HG03103 (cell line): ENCODE measurements at regions not wholly inside any gene's neighbourhood (a gene's known extent, or its start where the extent isn't known, plus 50 kb on each side); places are given as distances from the start of the nearest gene placed in this dataset.

Experiments
- ATAC-seq: cut with Tn5 transposase; IDR thresholded peaks from one replicate; pipeline ENCODE4 v1.9.1; 2021; ENCODE audit warnings: low read depth; ENCODE audit not compliant: unreplicated experiment

DNA sequence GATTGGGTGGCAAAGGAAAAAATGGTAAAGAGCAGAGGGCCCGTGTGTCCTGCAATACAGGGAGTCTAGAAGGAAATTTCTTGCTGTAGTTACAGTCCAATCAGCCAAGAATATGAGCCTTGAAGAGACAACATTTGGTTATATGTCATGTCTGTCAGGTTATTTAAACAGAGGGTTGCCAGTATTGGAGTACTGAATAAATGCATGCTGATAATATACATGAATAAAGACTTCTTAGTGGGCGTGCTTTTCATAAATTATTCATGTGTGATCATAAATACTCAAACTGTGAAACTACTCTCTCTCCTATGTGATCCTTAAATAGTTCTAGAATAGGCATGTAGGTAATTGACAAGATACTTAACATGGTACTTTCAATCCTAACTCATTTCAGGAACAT, 249.0 kb downstream of the CRPPA start:
- no peak for ATAC-seq

DNA sequence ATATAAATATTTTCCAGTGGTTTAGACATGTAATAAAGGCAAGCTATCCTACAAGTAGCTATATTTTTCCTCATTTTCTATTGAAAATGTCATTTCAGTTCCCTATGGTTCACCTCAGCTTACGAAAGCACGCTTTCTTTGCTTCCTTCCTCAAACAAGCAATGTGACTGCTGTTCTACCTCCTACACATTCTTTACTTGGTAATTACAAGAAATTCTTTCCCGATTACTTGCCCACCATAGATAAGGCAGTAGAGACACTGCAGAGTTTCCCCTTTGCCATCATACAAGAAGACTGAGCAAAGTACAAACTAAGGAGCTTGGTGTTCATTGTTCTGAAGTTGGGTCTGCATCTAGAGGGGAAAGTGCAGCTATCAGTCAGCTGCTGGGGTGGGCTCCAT, 249.4 kb downstream of the CRPPA start:
- ATAC-seq, result no peak

DNA sequence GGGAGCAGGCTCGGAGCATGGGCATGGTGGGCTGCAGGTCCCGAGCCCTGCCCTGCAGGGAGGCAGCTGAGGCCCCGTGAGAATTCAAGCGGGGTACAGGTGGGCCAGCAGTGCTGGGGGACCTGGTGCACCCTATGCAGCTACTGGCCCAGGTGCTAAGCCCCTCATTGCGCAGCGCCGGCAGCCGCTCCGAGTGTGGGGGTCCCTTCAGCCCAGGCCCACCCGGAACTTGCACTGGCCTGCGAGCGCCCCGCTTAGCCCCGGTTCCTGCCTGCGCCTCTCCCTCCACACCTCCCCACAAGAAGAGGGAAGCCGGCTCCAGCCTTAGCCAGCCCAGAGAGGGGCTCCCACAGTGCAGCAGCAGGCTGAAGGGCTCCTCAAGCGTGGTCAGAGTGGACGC, 250.7 kb downstream of the CRPPA start:
- no peak for ATAC-seq

DNA sequence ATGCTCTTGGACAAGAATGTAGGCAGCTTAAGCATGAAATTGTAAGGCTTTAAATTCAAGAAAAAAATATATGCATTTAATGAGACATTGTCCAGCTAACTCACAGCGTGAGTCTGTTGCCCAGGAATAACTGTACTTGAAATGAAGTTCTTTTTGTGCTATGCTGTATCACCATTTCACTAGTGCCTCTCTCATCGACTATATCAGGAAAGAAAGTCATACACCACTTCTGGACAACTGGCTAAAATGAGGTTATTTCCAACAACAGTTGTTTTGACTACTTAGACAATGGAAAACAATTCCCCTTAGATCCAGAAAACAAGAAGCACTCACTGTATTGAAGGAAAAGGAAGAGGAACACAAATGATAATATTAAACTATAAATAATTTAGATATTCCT, 251.8 kb downstream of the CRPPA start:
- ATAC-seq, result no peak

DNA sequence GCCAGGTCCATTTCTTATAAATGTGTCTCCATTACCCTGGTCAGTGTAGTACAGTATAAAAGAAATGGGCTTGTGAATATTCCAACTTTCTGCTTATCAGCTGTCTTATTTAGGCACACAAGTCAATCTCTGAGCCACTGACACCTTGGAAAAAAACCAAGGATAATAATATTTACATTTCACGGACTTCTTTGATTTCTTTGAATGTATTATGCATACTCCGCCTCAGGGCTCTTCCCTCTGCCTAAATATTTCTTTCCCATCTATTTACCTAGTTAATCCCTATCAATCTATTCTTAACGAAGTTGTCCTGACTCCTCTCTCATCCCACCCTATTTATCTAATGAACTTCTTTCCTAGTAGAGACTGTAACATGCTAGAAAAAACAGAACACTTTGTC, 253.8 kb downstream of the CRPPA start:
- ATAC-seq, result no peak

DNA sequence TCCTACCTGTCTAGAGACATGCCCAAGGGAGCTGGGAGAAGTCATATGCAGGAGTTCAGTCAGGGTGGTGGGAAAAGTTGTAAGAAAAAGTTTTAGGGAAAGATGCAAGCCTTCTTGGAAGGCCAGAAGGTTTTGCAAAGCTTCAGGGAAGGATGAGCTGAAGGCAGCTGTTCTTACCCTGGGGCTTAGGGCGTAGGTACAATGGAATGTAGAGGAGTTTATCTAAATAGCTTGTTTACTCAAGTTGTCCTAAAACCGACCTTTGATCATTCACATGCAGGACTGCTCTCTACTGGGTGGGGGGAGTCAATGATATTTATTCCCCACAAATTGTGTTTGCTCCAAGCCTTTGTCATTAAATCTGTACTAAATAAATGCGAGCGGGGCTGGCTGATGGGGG, 277.0 kb downstream of the CRPPA start:
- no peak for ATAC-seq

DNA sequence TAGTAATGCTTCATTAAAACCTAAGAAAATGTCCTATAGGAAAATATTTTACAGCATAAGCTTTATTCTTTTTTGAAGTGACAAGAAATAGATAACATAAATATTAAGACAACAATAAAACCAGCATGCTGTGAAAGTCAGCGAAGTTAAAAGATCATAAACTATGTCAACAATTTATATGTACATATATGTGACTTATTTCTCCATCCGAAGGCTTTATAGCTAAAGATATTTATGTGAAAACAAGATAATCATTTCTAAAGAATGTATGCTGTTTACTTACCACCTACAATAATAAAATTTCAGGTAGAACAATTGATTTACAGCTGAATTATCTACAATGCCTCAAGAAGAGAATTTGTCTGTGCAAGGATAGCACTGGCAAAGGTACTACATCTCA, 283.4 kb downstream of the CRPPA start:
- no peak for ATAC-seq

DNA sequence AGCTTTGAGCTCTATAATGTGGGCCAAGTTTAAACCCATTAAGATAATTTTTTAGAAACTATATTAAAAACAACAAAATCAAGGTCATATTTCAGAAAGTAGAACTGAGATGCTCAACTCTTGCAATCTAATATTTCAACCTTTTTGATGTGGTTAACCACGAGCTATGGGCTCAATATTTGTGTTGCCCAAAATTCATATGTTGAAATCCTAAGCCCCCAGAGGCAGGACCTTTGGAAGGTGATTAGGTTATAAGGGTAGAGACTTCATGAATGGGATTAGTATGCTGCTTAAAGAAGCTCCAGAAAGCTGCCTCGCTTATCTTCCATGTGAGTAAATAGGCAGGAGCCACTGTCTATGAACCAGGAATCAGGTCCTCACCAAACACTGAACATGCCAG, 284.4 kb downstream of the CRPPA start:
- ATAC-seq, result no peak

DNA sequence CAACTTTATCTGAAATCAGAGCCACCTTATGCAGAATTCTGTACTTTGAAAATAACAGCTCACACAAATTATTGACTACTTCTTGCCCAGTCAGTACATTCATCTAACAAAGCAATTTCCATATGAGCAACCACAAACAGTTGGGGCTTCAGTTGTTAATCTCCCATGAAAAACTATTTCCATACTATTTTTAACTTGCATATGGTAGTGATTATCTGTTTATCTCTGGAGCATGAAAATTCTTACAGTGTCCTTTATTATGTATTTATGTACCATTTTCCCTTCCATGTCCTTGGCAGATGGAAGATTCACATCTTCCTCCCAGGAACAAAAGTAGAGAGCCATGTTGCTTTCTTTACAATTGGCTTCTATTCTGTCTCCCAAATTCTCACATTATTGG, 285.7 kb downstream of the CRPPA start:
- no peak for ATAC-seq

DNA sequence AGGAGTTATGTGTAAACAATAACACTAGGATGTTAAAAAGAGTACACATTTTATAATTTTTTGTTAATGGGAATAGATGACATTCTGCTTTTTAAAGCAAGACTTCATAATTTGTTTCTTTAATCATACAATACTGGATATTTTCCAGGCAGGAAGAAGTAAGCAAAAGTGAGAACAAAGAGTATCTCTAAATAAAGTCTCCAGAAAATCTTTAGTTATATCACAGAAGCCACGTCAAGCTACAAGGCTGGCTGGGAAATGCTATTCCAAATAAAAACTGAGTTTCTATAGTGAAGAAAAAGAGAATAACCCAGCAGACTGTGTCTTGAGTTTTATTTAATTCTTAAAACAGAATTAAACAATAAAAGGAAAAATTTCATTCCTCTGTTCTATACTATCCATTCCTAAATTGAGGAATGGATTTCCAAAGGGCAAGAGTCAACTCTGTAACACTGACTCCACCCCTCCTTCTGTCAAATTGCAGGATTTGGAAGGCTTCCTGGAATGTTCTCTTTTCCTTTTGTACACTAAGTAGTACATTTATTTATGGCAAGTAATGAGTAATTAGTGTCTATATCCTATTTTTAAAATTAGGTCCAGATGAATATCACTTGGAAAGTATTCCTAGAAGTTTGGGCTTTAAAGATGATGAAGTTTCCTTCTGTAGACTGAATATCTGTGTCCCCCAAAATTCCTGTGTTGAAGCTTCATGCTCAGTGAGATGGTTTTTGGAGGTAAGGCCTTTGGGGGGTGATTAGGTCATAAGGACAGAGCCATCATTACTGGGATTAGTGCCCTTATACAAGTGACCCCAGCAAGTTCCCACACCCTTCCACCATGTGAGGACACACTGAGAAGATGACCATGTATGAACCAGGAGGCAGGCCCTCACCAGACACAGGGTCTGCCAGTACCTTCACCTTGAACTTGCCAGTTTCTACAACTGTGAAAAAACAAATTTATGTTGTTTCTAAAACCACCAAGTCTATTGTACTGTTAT, 290.9 kb downstream of the CRPPA start:
- ATAC-seq, result no peak

DNA sequence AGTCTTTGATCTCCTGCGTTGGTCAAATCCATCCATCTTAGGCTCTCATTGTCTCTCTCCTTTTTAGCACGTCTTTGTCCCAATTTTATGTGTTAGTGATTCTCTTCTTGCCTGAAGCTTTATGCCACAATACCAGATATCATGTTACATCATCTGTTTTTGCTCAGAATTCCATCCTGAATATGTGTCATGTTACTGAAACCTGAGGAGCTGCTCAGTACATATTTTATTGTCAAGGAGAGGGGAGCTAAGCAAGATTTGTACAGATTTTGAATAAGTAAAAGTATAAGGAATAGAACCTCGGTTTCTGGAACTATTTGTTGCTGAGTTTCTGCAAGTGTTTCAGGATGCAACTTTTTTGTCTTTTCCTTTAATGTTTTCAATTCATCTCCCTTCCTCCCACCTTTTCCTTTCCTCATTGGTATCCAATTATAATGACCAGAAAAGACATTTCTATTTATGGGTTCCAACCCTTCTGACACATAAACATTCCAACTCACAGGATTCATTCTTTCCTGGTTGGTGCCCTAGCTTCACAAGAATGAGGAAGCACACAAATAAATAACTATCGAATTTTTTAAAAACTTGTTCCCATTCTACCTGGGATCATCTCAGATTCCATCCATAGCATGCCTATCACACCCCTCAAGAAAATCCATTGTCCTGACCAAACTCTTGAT, 291.8 kb downstream of the CRPPA start:
- ATAC-seq, result no peak

DNA sequence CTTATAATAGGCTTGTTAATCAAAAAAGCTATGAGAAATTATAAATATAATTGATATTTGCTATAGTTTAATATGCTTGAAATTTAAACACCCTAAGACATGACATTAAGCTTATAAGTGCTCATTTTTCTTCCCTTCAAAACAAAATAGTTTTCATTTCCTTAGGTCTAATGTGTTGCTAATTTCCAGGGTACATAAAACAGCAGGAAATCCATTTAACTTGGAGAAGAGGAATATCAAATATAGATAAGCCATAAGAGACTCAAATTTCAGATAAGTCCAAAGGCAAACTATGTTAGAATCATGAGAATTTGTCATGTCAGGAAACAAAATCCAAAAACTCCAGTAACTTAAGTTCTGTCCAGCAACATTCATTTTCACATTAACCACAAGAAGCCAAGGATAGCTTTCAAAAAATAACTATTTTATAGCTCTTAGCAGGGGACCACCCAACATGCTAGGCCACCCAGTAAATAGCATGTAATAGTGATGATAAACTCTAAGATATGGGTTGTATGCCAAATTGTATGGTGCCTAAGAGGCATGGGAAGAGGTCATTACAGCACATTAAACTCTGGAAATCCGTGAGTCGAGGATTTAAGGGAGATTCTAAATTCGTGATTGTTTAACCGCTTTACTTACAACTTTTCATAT, 298.1 kb downstream of the CRPPA start:
- no peak for ATAC-seq

DNA sequence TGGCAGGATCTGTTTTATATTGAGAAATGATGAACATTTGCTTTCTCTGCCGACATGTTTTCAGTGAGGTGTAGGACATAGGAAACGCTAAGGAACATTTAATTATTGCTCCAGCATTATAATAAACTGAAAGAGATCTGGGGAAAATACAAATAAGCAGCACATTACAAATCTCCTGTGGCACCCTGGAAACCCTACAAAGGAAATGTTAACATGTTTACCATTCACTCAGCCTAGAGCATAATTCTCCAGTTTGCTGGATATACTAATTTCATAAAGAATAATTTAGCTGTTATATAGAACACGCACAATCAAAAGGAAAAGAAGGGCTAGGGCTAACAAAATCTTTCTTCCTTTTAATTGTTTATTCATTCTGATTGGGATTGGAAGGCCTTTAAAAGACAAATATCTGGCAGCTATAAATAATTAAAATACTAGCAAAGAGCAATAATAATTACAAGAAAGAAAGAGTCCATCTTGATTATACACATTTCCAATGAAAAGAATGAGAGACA, 299.4 kb downstream of the CRPPA start:
- ATAC-seq, result no peak

DNA sequence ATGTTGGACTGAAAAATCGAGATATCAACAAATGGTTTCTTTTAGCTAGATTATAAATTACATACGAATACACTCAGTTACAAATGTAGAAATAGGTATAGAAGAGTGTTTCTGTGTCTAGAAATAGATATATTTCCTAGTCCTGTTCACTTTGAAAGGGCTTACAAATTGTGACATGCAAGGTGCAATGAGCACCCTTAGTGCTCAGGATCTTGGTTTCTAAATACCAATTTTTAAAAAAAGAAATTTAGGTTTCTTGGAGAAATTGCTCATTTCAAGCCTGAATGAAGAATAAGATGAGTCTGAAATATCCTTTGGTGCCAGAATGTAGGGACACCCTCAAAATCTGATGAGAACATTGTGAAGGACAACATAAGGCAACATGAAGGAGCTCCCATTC, 306.0 kb downstream of the CRPPA start:
- ATAC-seq, result no peak

DNA sequence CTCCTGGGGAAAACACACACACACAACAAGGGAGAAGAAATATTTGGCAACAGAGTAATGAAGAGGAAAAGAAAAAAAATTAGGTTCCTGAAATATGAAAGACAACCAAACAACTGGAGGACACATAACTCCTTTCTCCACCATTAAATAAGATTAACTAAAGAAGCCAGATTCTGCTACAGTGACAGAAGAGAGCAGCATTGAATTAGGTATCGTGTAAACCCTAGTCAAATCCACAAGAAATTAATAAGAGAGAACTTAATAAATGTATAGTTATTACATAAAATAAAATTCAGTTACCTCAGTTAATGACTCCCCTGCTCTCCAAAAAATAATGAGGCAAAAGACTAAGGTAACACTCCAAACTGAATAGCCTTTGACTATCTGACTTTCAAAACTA, 306.7 kb downstream of the CRPPA start:
- no peak for ATAC-seq

DNA sequence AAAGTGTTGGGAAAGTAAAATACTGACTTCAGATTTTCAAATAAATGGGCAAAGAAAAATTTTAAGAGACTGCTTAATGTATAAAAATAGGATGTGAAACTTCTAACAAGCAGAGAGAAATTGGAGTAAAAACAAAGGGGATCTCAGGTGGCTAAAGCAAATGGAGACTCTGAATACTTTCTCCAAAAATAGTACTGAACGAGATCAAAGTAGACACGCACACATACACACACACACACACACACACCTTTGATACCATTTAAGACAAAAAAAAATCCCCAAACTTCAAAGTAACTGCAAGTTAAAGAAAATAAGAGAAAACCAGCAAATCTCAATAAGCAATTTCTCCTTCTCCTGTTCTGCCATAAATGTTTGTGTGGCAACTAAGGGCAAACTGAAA, 307.3 kb downstream of the CRPPA start:
- no peak for ATAC-seq

DNA sequence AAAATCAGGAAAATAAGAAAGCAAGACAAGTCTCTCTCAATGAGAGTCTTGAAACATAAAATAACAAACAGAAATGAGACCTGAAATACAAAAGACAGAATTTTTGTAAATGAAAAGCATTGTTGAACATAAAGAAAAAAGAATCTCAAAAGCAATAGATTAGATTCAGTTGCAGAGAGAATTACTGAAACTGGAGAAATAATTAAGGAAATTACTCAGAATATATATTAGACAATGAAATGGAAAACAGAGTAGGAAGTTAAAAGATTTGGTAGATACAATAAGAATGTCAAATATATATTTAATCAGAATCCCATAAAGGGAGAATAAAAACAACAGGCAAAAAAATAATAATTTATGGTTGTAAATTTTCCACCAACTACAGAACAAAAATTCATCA, 308.3 kb downstream of the CRPPA start:
- ATAC-seq, result no peak

DNA sequence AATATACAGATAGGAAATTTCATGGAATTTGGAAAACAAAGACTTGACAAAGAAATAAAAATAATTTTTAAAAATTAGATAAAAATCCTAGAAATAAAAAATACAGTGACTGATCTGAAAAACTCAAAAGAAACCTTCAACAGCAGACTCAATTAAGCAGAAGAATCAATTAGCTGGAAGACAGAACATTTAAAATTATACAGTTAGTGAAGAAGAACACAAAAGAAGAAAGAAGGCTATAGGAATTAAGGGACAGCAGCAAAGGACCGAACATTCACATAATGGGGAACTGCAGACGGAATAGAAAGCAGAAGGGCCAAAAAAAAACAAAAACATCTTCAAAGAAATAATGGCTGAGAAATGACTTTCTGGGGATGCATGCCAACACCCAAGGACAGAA, 314.5 kb downstream of the CRPPA start:
- ATAC-seq, result no peak

DNA sequence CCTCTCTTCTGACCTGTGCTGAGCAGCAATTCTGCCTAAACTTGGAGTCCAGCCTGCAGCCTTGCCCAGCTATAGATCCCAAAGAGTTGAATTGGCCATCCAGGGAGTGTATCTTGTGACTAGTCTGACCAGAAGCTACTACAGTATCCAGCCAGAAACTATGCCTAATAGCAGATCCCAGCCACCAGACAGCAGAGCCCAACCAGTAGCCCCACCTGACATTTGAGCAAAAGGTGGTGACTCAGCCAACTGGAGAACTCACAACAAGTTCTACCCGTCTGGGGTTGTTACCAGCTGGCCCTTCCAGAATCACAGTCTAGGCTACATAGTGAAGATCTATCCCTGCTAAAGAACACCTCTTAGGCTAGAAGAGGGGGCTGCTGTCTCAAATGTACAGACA, 315.0 kb downstream of the CRPPA start:
- ATAC-seq, result no peak

DNA sequence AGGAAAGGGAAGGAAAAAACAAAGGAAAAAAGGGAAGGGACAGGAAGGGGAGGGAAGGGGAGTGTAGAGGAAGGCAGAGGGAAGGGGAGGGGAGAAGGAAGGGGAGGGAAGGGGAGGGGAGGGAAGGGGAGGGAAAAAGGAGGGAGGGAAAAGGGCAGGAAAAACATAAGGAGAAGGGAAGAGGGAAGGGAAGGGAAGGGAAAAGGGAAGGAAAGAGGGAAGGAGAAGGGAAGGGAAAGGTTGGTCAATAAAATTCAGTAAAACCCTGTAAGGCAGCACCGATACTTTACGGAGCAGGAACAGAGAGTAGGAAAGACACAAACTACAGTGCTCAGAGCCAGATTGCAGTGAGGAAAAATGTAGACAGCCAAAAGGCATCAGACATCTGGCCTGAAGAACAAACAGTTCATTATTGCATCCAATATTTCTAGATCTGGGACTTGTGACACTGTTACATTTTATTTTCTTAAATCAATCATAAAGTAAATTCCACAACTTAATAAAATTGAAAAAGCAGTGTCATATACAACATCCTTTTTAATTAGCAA, 322.0 kb downstream of the CRPPA start:
- ATAC-seq, result no peak

DNA sequence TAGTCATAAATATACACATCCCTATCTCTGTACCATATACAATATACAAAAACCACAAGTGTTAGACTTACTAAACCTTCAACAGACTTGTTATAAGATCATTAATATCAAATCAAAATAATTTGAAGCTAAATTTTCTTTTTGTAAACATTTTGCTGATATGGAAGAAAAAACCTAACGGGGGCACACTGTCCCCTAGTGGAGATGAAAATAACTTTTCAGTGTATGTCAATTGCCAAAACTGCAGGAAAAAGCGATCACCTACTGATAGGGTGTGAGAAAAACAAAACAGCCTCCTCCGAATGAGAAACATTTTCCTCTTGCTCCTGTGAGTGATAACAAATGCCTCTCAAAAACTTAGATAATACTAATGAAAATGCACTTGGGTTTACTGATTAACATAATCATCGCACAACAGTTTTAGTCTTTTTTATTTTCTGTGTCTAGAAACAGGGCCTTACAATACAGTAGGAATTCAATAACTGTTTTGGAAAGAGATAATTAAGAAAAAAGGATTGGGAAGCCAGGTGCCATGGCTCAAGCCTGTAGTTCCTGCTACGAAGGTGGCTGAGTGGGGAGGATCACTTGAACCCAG, 322.7 kb downstream of the CRPPA start:
- no peak for ATAC-seq
